ENCODE measurements at regions not wholly inside any gene's neighbourhood (a gene's known extent, or its start where the extent isn't known, plus 50 kb on each side); places are given as distances from the start of the nearest gene placed in this dataset.

DNA sequence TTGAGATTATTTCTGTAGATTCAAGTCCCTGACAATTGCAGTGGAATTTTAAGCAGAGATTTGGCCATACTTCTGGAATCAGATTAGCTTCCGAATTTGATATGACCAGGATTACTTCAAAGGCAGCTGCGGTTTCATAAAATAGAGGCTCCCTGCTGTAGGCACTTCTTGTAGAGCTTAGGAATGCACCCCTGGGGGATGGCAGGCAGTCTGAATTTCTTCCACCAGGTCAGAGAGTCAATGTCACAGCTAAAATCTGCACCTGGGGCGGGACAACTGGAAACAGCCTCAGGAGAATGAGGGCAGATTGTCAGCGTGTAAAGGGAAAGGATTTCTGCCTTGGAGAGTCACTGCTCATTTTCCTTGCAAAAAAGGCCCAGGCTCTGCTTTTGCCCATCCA, 182.6 kb downstream of the ARRDC4 start:
- DNase-seq (no peak), ATAC-seq (ENCODE audit: low FRiP score) (no peak)
- intact Hi-C loops (cut with DNase I), result no loop called here
- Histone ChIP-seq H3K4me3 (ENCODE audit: low read length in 2 of 2) (no peak overlapping the region), H3K27ac (ENCODE audit: low read depth in 1 of 2, low read length in 2 of 2) (no peak overlapping the region), H3K9me3 (ENCODE audit: control insufficient read depth, low read length) (no peaks in the 10 kb centered on the region), H3K4me1 (ENCODE audit: control insufficient read depth in 1 of 2, insufficient read depth in 2 of 2, low read length in 2 of 2) (no peaks in the 10 kb centered on the region), H3K27me3 (ENCODE audit: control insufficient read depth in 1 of 2, insufficient read depth in 2 of 2, low read length in 1 of 2) (no peaks in the 10 kb centered on the region), H3K36me3 (ENCODE audit: control insufficient read depth in 1 of 2, insufficient read depth in 2 of 2, low read length in 1 of 2) (no peaks in the 10 kb centered on the region)
- 68 to 70% methylated on average over 4 of the region's 4 CpGs for WGBS, 2 donors

- intact Hi-C loops (cut with DNase I), result no loop called here
- Histone ChIP-seq H3K27me3 (ENCODE audit: control insufficient read depth in 1 of 2, insufficient read depth in 2 of 2, low read length in 1 of 2) (no peaks in the 10 kb centered on the region), H3K27ac (ENCODE audit: low read depth in 1 of 2, low read length in 2 of 2) (no peak overlapping the region), H3K36me3 (ENCODE audit: control insufficient read depth in 1 of 2, insufficient read depth in 2 of 2, low read length in 1 of 2) (no peaks in the 10 kb centered on the region), H3K4me3 (ENCODE audit: low read length in 2 of 2) (no peak overlapping the region), H3K4me1 (ENCODE audit: control insufficient read depth in 1 of 2, insufficient read depth in 2 of 2, low read length in 2 of 2) (no peaks in the 10 kb centered on the region), H3K9me3 (ENCODE audit: control insufficient read depth, low read length) (no peaks in the 10 kb centered on the region)
- 71 to 81% methylated on average over 2 of the region's 2 CpGs for WGBS, 2 donors
- ATAC-seq (ENCODE audit: low FRiP score), result no peak
- no peak for DNase-seq
These were observed 183.9 kb downstream of the ARRDC4 start for GRCh38 chr15:98144388-98144787.

DNA sequence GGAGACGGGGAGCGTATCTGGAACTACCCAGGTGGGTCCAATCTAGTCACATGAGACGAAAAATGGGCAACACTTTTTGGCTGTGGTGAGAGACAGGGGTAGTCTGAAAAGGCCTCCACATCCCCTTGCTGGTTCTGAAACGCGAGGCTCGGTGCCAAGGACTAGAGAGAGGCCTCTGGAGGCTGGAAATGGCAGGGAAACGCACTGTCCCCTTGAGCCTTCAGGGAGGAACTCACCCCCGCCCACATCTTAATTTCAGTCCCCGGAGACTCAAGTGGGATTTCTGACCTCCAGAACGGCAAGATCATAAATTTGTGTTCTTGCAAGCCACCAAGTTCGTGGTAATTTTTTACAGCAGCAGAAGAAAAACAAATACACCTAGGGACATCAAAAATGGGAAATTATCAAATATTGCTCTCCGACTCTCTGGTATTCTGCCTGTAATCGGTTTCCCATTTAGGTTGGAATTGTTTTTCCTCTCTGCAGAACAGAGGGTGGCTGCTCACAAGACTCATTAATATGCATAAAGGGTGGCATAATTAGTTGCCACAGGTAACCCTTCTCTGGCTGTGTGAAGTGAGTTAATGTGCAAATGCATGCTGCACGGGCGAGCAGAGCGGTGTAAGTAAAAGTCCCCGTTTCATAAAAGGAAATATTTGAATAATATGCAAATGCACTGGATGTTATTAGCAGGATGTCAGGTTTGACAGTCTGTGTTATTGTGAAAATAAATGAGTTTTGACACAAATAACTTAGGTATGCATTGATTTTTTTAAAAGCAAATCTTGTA, 185.7 kb downstream of the ARRDC4 start:
- DNase-seq (no peak), ATAC-seq (ENCODE audit: low FRiP score) (no peak)
- 65 to 69% methylated on average over 17 of the region's 17 CpGs for WGBS, 2 donors
- Histone ChIP-seq H3K4me3 (ENCODE audit: low read length in 2 of 2) (no peak overlapping the region), H3K9me3 (ENCODE audit: control insufficient read depth, low read length) (no peaks in the 10 kb centered on the region), H3K4me1 (ENCODE audit: control insufficient read depth in 1 of 2, insufficient read depth in 2 of 2, low read length in 2 of 2) (no peaks in the 10 kb centered on the region), H3K36me3 (ENCODE audit: control insufficient read depth in 1 of 2, insufficient read depth in 2 of 2, low read length in 1 of 2) (no peaks in the 10 kb centered on the region), H3K27ac (ENCODE audit: low read depth in 1 of 2, low read length in 2 of 2) (no peak overlapping the region), H3K27me3 (ENCODE audit: control insufficient read depth in 1 of 2, insufficient read depth in 2 of 2, low read length in 1 of 2) (no peaks in the 10 kb centered on the region)
- intact Hi-C loops (cut with DNase I), result no loop called here

- WGBS, 2 donors, result 70 to 75% methylated on average over 5 of the region's 5 CpGs
- Histone ChIP-seq H3K27me3 (ENCODE audit: control insufficient read depth in 1 of 2, insufficient read depth in 2 of 2, low read length in 1 of 2) (peaks cover 0 to 3% of the 10 kb centered on the region in 2 donors), H3K4me1 (ENCODE audit: control insufficient read depth in 1 of 2, insufficient read depth in 2 of 2, low read length in 2 of 2) (no peaks in the 10 kb centered on the region), H3K9me3 (ENCODE audit: control insufficient read depth, low read length) (no peaks in the 10 kb centered on the region), H3K4me3 (ENCODE audit: low read length in 2 of 2) (no peak overlapping the region), H3K36me3 (ENCODE audit: control insufficient read depth in 1 of 2, insufficient read depth in 2 of 2, low read length in 1 of 2) (no peaks in the 10 kb centered on the region), H3K27ac (ENCODE audit: low read depth in 1 of 2, low read length in 2 of 2) (no peak overlapping the region)
- intact Hi-C loops (cut with DNase I), result no loop called here
- ATAC-seq (ENCODE audit: low FRiP score) (no peak), DNase-seq (peak in 1 of 2 donors; percentile 63)
These were observed 186.9 kb downstream of the ARRDC4 start for GRCh38 chr15:98147415-98147814.

DNA sequence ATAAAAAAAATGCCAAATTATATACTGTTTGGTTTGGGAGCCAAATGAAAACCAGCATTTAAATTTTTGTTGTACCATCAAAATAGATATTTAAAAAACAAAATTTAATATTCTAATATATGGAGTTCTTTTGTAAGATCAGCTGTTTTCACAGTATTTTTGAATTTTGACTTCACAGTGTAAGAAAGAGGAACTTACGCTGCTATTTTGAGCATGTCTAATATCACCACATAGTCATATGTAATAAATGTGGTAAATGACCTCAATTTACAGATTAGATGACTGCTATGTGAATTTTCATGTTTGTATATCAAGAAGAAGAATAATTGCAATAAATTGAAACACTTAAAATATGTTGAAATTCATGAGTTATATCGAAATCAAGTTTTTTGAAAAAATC, 189.6 kb downstream of the ARRDC4 start:
- WGBS, 2 donors, result 69 to 75% methylated on average over 2 of the region's 2 CpGs
- H3K27ac ChIP-seq (ENCODE audit: low read depth in 1 of 2, low read length in 2 of 2), result no peak overlapping the region
- no peak for DNase-seq
- H3K27me3 ChIP-seq (ENCODE audit: control insufficient read depth in 1 of 2, insufficient read depth in 2 of 2, low read length in 1 of 2), result peaks cover 0 to 3% of the 10 kb centered on the region in 2 donors
- H3K36me3 ChIP-seq (ENCODE audit: control insufficient read depth in 1 of 2, insufficient read depth in 2 of 2, low read length in 1 of 2), result no peaks in the 10 kb centered on the region
- intact Hi-C loops (cut with DNase I), result no loop called here
- no peaks in the 10 kb centered on the region for H3K9me3 ChIP-seq (ENCODE audit: control insufficient read depth, low read length)
- ATAC-seq (ENCODE audit: low FRiP score), result no peak
- H3K4me3 ChIP-seq (ENCODE audit: low read length in 2 of 2), result no peak overlapping the region
- H3K4me1 ChIP-seq (ENCODE audit: control insufficient read depth in 1 of 2, insufficient read depth in 2 of 2, low read length in 2 of 2), result no peaks in the 10 kb centered on the region

GRCh38 chr15:98150536-98150935, 190.0 kb downstream of the ARRDC4 start:
- intact Hi-C loops (cut with DNase I), result no loop called here
- WGBS, 2 donors, result 48 to 52% methylated on average over 3 of the region's 3 CpGs

GRCh38 chr15:98151096-98151495, 190.6 kb downstream of the ARRDC4 start:
- intact Hi-C loops (cut with DNase I), result no loop called here
- ATAC-seq (ENCODE audit: low FRiP score) (no peak), DNase-seq (no peak)
- H3K27me3 ChIP-seq (ENCODE audit: control insufficient read depth in 1 of 2, insufficient read depth in 2 of 2, low read length in 1 of 2), result peaks cover 0 to 3% of the 10 kb centered on the region in 2 donors
- H3K4me3 ChIP-seq (ENCODE audit: low read length in 2 of 2), result no peak overlapping the region
- H3K27ac ChIP-seq (ENCODE audit: low read depth in 1 of 2, low read length in 2 of 2), result no peak overlapping the region
- no peaks in the 10 kb centered on the region for H3K4me1 ChIP-seq (ENCODE audit: control insufficient read depth in 1 of 2, insufficient read depth in 2 of 2, low read length in 2 of 2)
- no peaks in the 10 kb centered on the region for H3K9me3 ChIP-seq (ENCODE audit: control insufficient read depth, low read length)
- 85 to 86% methylated on average over 2 of the region's 2 CpGs for WGBS, 2 donors
- no peaks in the 10 kb centered on the region for H3K36me3 ChIP-seq (ENCODE audit: control insufficient read depth in 1 of 2, insufficient read depth in 2 of 2, low read length in 1 of 2)

More at GRCh38 chr15:98150536-98150935, 190.0 kb downstream of the ARRDC4 start:
- no peaks in the 10 kb centered on the region for H3K9me3 ChIP-seq (ENCODE audit: control insufficient read depth, low read length)
- no peaks in the 10 kb centered on the region for H3K36me3 ChIP-seq (ENCODE audit: control insufficient read depth in 1 of 2, insufficient read depth in 2 of 2, low read length in 1 of 2)
- H3K27ac ChIP-seq (ENCODE audit: low read depth in 1 of 2, low read length in 2 of 2), result no peak overlapping the region
- ATAC-seq (ENCODE audit: low FRiP score) (no peak), DNase-seq (no peak)
- H3K4me1 ChIP-seq (ENCODE audit: control insufficient read depth in 1 of 2, insufficient read depth in 2 of 2, low read length in 2 of 2), result no peaks in the 10 kb centered on the region
- H3K27me3 ChIP-seq (ENCODE audit: control insufficient read depth in 1 of 2, insufficient read depth in 2 of 2, low read length in 1 of 2), result peaks cover 0 to 3% of the 10 kb centered on the region in 2 donors
- H3K4me3 ChIP-seq (ENCODE audit: low read length in 2 of 2), result no peak overlapping the region

DNA sequence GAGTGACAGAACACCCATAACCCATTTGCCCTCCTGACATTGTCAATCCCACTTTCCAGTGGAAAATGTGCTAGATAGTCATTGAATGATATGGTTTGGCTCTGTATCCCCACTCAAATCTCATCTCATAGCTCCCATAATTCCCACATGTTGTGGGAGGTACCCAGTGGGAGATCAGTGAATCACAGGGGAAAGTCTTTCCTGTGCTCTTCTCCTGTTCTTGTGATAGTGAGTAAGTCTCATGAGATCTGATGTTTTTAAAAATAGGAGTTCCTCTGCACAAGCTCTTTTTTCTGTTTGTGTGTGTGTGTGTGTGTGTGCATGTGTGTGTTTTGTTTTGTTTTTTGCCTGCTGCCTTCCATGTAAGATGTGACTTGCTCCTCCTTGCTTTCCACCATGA, 191.7 kb downstream of the ARRDC4 start:
- peaks cover 0 to 3% of the 10 kb centered on the region in 2 donors for H3K27me3 ChIP-seq (ENCODE audit: control insufficient read depth in 1 of 2, insufficient read depth in 2 of 2, low read length in 1 of 2)
- intact Hi-C loops (cut with DNase I), result no loop called here
- no peak overlapping the region for H3K4me3 ChIP-seq (ENCODE audit: low read length in 2 of 2)
- H3K36me3 ChIP-seq (ENCODE audit: control insufficient read depth in 1 of 2, insufficient read depth in 2 of 2, low read length in 1 of 2), result no peaks in the 10 kb centered on the region
- DNase-seq (no peak), ATAC-seq (ENCODE audit: low FRiP score) (no peak)
- no peak overlapping the region for H3K27ac ChIP-seq (ENCODE audit: low read depth in 1 of 2, low read length in 2 of 2)
- H3K4me1 ChIP-seq (ENCODE audit: control insufficient read depth in 1 of 2, insufficient read depth in 2 of 2, low read length in 2 of 2), result no peaks in the 10 kb centered on the region
- H3K9me3 ChIP-seq (ENCODE audit: control insufficient read depth, low read length), result no peaks in the 10 kb centered on the region

GRCh38 chr15:98154863-98155262, 194.4 kb downstream of the ARRDC4 start:
- 25 to 28% methylated on average over 4 of the region's 4 CpGs for WGBS, 2 donors
- H3K27ac ChIP-seq (ENCODE audit: low read depth in 1 of 2, low read length in 2 of 2), result no peak overlapping the region
- DNase-seq (no peak), ATAC-seq (ENCODE audit: low FRiP score) (no peak)
- peaks cover 0 to 3% of the 10 kb centered on the region in 2 donors for H3K27me3 ChIP-seq (ENCODE audit: control insufficient read depth in 1 of 2, insufficient read depth in 2 of 2, low read length in 1 of 2)
- intact Hi-C loops (cut with DNase I), result no loop called here
- no peaks in the 10 kb centered on the region for H3K4me1 ChIP-seq (ENCODE audit: control insufficient read depth in 1 of 2, insufficient read depth in 2 of 2, low read length in 2 of 2)
- no peak overlapping the region for H3K4me3 ChIP-seq (ENCODE audit: low read length in 2 of 2)
- no peaks in the 10 kb centered on the region for H3K9me3 ChIP-seq (ENCODE audit: control insufficient read depth, low read length)
- no peaks in the 10 kb centered on the region for H3K36me3 ChIP-seq (ENCODE audit: control insufficient read depth in 1 of 2, insufficient read depth in 2 of 2, low read length in 1 of 2)

Data from aorta (tissue), 5 donors.